Loucy (cell line): ENCODE measurements at regions not wholly inside any gene's neighbourhood (a gene's known extent, or its start where the extent isn't known, plus 50 kb on each side); places are given as distances from the start of the nearest gene placed in this dataset.
"Not testable (repeated sequence)": the region's sequence is repeated elsewhere in the genome, so short reads cannot be mapped to it uniquely, and the experiment has no call there.

Experiments used
- EZH2phosphoT487 ChIP-seq: fragments of 200-600 bp; IDR thresholded peaks from 2 replicates; pipeline ENCODE4 v1.6.1; 2018; ENCODE audit warnings: antibody characterized with exemption, mild to moderate bottlenecking, moderate library complexity, borderline replicate concordance
- TF ChIP-seq, protein P1 (sequence below): fragments of 200-600 bp; sonication (generic); conservative IDR thresholded peaks from 2 replicates; pipeline ENCODE4 v1.5.1; 2014; ENCODE audit warnings: mild to moderate bottlenecking, antibody characterized with exemption, low read length

DNA sequence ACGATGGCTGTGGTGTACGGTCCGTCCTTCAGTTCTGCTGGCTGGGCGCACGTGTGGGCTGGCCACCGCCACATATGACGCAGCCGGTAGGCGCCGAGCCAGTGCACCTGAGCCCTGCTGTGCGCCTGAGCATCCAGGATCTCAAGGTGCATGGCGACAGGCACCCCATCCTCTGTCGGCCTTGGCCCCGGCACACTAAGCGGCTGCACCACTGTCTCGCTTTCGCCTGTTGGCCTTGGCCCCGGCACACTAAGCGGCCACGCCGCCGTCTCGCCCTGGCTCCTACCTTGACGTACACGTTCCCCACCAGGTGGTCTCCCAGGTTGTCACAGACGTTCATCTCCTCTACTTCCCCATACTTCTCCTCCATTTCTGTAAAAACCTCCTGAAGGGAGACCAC, 4034.6 kb upstream of the TPTE start:
- TF ChIP-seq, protein P1, sequence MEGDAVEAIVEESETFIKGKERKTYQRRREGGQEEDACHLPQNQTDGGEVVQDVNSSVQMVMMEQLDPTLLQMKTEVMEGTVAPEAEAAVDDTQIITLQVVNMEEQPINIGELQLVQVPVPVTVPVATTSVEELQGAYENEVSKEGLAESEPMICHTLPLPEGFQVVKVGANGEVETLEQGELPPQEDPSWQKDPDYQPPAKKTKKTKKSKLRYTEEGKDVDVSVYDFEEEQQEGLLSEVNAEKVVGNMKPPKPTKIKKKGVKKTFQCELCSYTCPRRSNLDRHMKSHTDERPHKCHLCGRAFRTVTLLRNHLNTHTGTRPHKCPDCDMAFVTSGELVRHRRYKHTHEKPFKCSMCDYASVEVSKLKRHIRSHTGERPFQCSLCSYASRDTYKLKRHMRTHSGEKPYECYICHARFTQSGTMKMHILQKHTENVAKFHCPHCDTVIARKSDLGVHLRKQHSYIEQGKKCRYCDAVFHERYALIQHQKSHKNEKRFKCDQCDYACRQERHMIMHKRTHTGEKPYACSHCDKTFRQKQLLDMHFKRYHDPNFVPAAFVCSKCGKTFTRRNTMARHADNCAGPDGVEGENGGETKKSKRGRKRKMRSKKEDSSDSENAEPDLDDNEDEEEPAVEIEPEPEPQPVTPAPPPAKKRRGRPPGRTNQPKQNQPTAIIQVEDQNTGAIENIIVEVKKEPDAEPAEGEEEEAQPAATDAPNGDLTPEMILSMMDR: not testable (repeated sequence)
- TF ChIP-seq EZH2phosphoT487: not testable (repeated sequence)
